Stomach (tissue), 8 donors: ENCODE measurements at regions not wholly inside any gene's neighbourhood (a gene's known extent, or its start where the extent isn't known, plus 50 kb on each side); places are given as distances from the start of the nearest gene placed in this dataset.

Source experiments
- DNase-seq, 2 donors: peaks; one replicate each; pipeline versions ENCODE4 v3.0.0 to v3.0.0-alpha.2; 2013 to 2019
- H3K27ac ChIP-seq, 5 donors: fragments of 200-600 bp in 4 of 5; sonication (generic) in 4 of 5; one replicate each; pipeline ENCODE4 v1.5.1; 2013 to 2019; ENCODE audit warnings: mild to moderate bottlenecking in 1 of 5, moderate library complexity in 1 of 5
- H3K27me3 ChIP-seq, 3 donors: fragments of 200-600 bp; sonication (generic); one replicate each; pipeline ENCODE4 v1.5.1; 2017 to 2019; ENCODE audit warnings: mixed run types in 1 of 3
- H3K36me3 ChIP-seq, 4 donors: fragments of 200-600 bp; sonication (generic); 1 replicate in 3 of 4; 2 replicates in 1 of 4; pipeline ENCODE4 v1.5.1; 2016 to 2019
- H3K4me1 ChIP-seq, 4 donors: fragments of 200-600 bp; sonication (generic); one replicate each; pipeline ENCODE4 v1.5.1; 2016 to 2019
- H3K4me3 ChIP-seq, 4 donors: fragments of 200-600 bp; sonication (generic) in 3 of 4; one replicate each; pipeline ENCODE4 v1.5.1; 2016 to 2019; ENCODE audit warnings: mild to moderate bottlenecking in 1 of 4
- H3K9me3 ChIP-seq, 4 donors: fragments of 200-600 bp; sonication (generic); one replicate each; pipeline ENCODE4 v1.5.1; 2016 to 2019
- EP300 ChIP-seq: sonication (generic); formaldehyde crosslinking; IDR thresholded peaks from one replicate; pipeline ENCODE4 v1.6.1; 2017; ENCODE audit warnings: antibody characterized with exemption
- POLR2A ChIP-seq, 4 donors: fragments of 450-650 bp; IDR thresholded peaks; one replicate each; pipeline ENCODE4 v1.6.1; 2016; ENCODE audit warnings: antibody characterized with exemption in 4 of 4, control low read depth in 2 of 4, mild to moderate bottlenecking in 1 of 4, moderate library complexity in 1 of 4
- POLR2AphosphoS5 ChIP-seq, 3 donors: sonication (generic); formaldehyde crosslinking; IDR thresholded peaks; one replicate each; pipeline ENCODE4 v1.6.1; 2016; ENCODE audit warnings: antibody characterized with exemption in 3 of 3
- WGBS, 5 donors: extraction: QIAGEN DNeasy Blood & Tissue Kit in 3 of 5; methylation state at CpG; one replicate each; pipeline versions ENCODE4 v1.1.5 to v1.1.7; 2013 to 2018; 5-methylcytosine and 5-hydroxymethylcytosine counted together
- intact Hi-C: fragments of 100-400 bp; cut with DNase I; formaldehyde crosslinking; loops from one replicate; pipeline ENCODE4 v1.15.1; 2023; ENCODE audit warnings: low total_unique reads
- TF ChIP-seq, protein P1 (sequence below), 7 experiments: fragments of 450-650 bp in 4 of 7; fragments of 200-600 bp in 3 of 7; sonication (generic) in 3 of 7; IDR thresholded peaks; one replicate each; pipeline ENCODE4 v1.5.1; 2016 to 2019; ENCODE audit warnings: antibody characterized with exemption in 7 of 7, control low read depth in 2 of 7, mild to moderate bottlenecking in 1 of 7
- donor health status: healthy with polysubstance abuse.
- donor health status: Bipolar disorder and iron deficiency.
- donor health status: healthy.

DNA sequence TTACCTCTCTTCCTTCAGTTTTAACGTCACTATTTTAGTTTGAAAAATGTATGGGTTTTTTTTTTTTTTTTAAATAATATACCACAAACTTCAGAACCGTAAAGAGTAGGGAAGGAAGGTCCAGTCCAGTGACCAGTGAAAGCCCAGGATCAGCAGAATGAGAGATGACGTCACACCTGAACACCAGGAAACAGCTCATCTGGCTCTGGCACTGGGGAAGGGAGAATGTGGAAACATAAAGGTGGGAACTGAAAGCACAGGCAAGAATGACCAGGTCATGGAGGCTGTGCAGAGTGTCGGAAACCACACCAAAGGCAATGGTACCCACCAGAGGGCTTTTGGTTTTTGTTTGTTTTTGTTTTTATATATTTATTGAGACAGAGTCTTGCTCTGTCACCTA lies 141.2 kb downstream of the DHX15 start:
- H3K27me3 ChIP-seq = no peaks in the 10 kb centered on the region
- DNase-seq = no peak
- H3K9me3 ChIP-seq = no peaks in the 10 kb centered on the region
- H3K4me1 ChIP-seq = no peaks in the 10 kb centered on the region
- no peaks in the 10 kb centered on the region for H3K36me3 ChIP-seq
- 70 to 78% (median 75%) methylated on average over 4 of the region's 4 CpGs for WGBS, 5 donors
- no peak overlapping the region for H3K4me3 ChIP-seq
- no peak overlapping the region for H3K27ac ChIP-seq
- TF ChIP-seq, protein P1, sequence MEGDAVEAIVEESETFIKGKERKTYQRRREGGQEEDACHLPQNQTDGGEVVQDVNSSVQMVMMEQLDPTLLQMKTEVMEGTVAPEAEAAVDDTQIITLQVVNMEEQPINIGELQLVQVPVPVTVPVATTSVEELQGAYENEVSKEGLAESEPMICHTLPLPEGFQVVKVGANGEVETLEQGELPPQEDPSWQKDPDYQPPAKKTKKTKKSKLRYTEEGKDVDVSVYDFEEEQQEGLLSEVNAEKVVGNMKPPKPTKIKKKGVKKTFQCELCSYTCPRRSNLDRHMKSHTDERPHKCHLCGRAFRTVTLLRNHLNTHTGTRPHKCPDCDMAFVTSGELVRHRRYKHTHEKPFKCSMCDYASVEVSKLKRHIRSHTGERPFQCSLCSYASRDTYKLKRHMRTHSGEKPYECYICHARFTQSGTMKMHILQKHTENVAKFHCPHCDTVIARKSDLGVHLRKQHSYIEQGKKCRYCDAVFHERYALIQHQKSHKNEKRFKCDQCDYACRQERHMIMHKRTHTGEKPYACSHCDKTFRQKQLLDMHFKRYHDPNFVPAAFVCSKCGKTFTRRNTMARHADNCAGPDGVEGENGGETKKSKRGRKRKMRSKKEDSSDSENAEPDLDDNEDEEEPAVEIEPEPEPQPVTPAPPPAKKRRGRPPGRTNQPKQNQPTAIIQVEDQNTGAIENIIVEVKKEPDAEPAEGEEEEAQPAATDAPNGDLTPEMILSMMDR (IDR thresholded peaks at IDR 0.05) = no peak
- TF ChIP-seq EP300 (no peak), POLR2AphosphoS5 (IDR thresholded peaks at IDR 0.05) (no peak), POLR2A (IDR thresholded peaks at IDR 0.05) (no peak)
- intact Hi-C loops = no loop called here

DNA sequence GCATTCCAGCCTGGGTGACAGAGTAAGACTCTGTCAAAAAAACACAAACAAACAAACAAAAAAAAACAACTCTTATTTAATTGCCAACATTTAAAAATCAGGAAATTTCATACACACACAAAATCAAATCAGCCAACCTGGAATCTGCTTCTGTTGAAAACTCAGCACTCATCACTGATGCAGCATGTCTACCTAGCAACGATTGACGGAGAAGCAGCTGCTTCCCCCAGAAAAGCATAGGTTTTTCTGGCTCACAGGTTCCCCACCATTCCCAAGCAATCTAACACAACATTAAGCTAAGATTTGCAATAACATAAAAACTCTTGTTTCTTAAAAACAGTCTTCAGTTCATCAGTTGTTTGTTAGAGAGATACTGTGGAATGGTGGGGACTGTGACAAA lies 143.6 kb downstream of the DHX15 start:
- WGBS, 5 donors = 80 to 98% (median 96%) methylated on average over 2 of the region's 2 CpGs
- H3K9me3 ChIP-seq = no peaks in the 10 kb centered on the region
- no peak overlapping the region for H3K4me3 ChIP-seq
- H3K4me1 ChIP-seq = no peaks in the 10 kb centered on the region
- H3K27me3 ChIP-seq = no peaks in the 10 kb centered on the region
- H3K27ac ChIP-seq = no peak overlapping the region
- no peaks in the 10 kb centered on the region for H3K36me3 ChIP-seq
- intact Hi-C loops = no loop called here
- no peak for DNase-seq
- no peak for TF ChIP-seq POLR2AphosphoS5 (IDR thresholded peaks at IDR 0.05)
- TF ChIP-seq EP300 = no peak
- TF ChIP-seq, protein P1 (IDR thresholded peaks at IDR 0.05) = no peak

DNA sequence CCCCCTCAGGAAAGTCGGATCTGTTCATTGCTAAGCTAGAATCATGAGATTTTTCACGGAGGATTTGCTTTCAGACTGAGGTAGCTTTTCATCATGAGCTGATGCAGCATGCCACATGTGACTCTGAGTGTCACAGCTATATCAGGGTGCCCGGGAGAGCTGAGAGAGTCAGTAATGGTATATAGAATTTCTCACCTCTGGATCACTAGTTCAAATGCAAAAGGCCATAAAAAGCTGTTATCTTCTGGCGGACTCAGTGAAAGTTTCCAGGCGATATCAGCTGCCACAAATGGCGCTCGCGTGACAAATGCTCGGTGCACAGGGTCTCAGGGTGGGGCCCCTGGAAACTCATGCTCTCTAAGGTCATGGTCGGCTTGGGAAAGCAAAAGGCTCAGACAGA lies 150.1 kb downstream of the DHX15 start:
- no peaks in the 10 kb centered on the region for H3K27me3 ChIP-seq
- H3K4me1 ChIP-seq = no peaks in the 10 kb centered on the region
- no peak overlapping the region for H3K27ac ChIP-seq
- no peak for DNase-seq
- H3K4me3 ChIP-seq = no peak overlapping the region
- no peaks in the 10 kb centered on the region for H3K9me3 ChIP-seq
- intact Hi-C loops = no loop called here
- WGBS, 5 donors = 34 to 64% (median 57%) methylated on average over 10 of the region's 10 CpGs
- no peaks in the 10 kb centered on the region for H3K36me3 ChIP-seq
- TF ChIP-seq EP300 (no peak), POLR2A (IDR thresholded peaks at IDR 0.05) (no peak), POLR2AphosphoS5 (IDR thresholded peaks at IDR 0.05) (no peak)
- TF ChIP-seq, protein P1 (IDR thresholded peaks at IDR 0.05) = no peak

DNA sequence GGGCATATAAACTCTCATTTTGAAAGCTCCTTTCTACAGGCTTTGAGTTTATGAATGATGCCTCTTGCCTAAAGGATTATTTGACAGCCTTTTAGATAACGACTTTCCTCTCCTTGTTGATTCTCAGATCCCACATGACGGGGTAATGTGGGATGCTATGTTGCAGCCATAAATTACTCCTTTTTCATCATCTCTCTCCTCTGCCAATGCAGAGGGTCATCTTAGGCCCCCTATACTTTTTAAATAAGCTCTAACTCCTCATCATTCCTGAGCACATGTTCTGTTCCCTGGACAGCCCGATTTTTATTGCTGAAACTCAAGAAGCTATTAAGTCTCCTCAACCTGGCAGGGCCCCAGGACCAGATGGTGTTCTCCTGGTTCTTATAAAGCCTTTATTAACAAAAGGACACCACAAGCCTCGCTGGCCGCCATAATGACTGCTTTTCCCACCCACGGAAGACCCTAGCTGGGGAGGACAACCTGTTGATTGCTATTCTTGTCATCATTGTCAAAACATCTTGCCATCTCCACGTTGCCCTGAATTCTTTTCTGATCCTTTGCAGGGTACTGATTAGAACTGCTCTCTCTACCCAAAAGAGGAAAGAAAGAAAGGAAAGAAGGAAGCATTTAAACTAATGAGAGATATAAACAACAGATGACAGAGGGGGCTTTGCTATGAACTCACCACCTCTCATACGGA lies 150.7 kb downstream of the DHX15 start:
- H3K4me3 ChIP-seq = no peak overlapping the region
- no peaks in the 10 kb centered on the region for H3K9me3 ChIP-seq
- H3K4me1 ChIP-seq = no peaks in the 10 kb centered on the region
- 58 to 67% (median 62%) methylated on average over 8 of the region's 8 CpGs for WGBS, 5 donors
- H3K27me3 ChIP-seq = no peaks in the 10 kb centered on the region
- no peak overlapping the region for H3K27ac ChIP-seq
- TF ChIP-seq POLR2A (IDR thresholded peaks at IDR 0.05) (no peak), POLR2AphosphoS5 (IDR thresholded peaks at IDR 0.05) (no peak), EP300 (no peak)
- TF ChIP-seq, protein P1 (IDR thresholded peaks at IDR 0.05) = no peak
- no peak for DNase-seq
- H3K36me3 ChIP-seq = no peaks in the 10 kb centered on the region
- intact Hi-C loops = no loop called here
